SKM-1 treated with dmso at 0.1 percent for 144 hours (cell line): ENCODE measurements at regions not wholly inside any gene's neighbourhood (a gene's known extent, or its start where the extent isn't known, plus 50 kb on each side); places are given as distances from the start of the nearest gene placed in this dataset.
A peak's percentile ranks its signal among the peaks of the same experiment; 100 is the strongest.

Source experiments
- DNase-seq: peaks from one replicate; lab custom pipeline; 2025; ENCODE audit not compliant: unreplicated experiment; lab: John Stamatoyannopoulos, UW

DNA sequence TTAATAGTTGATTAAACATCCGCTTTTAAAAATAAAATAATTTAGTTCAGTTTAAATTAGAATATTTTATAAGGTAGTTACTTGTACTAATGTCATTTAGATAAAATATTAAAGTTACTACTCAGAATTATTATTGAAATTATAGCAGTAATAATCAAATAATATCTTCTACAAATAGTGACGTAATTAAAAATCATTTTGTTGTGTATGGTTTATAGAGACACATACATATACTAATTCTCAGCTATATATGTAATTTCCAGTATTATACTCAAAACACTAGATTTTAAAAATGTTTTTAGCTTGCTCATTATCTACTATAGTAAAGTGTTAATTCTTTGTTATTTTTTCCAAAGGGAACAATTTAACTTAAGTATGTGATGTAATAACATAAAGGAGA lies 435.2 kb upstream of the MANEA start:
- DNase-seq = no peak

DNA sequence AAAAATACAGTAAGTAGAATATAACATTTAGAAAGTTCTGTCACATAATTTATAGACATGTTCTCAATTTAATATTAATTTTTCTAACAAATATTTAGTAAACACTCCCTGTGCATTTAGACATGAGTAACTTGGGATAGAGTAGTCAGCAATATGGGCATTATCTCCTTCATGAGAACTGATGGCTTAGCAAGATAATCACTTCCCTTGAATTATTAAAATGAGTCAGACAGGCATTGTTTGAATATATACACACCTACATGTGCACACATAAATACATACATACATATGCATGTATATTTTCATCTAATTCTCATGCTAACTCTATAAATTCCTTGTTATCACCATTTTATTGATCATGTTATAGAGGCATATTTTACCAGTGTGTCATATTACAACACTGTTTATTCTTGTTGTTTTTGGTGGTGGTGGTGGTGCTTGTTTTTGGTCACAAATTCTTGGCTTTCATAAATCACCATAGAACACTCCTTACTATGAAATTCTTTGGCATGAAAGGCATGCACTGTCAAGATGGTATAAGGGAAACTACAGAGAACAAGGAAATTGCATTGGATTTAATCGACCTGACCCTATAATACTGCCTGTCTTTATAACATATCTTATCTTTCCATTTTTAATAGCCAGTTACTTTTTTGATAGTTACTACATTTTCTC lies 434.5 kb upstream of the MANEA start:
- DNase-seq = no peak

DNA sequence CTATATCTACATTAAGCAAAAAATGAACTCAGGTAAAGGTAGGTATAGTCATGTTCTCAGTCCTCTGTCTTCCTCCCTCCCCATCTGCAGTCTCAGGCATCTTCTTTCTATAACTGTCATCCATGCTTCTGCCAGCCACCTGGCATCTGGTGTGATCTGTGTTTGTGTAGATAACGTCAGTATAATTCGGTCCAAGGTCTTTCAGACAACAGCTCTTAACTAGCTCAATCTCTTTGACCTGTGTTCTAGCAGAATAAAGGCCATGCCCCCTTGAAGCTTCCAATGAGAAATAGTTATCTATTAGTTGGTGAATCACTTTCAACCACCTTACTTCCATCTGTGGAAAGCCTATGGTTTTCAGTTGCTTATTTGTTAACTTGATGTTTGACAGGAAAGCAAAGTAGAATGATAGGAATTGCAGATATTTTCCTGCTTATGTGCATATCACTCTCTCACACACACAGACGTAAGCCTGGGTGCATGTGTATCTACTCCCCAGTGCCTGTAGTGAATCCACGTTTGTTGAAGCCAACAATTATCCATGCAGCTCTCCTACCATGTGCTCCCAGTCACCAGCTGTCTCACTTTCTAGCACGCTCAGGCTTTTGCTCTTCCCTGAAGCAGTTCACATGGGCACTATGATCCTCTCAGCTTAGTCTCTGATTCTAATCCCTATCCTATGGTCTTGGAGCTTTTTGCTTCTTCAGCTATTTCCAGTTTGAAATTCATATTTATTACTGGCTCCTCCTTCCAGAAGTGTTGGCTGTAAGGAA lies 433.7 kb upstream of the MANEA start:
- DNase-seq = no peak

DNA sequence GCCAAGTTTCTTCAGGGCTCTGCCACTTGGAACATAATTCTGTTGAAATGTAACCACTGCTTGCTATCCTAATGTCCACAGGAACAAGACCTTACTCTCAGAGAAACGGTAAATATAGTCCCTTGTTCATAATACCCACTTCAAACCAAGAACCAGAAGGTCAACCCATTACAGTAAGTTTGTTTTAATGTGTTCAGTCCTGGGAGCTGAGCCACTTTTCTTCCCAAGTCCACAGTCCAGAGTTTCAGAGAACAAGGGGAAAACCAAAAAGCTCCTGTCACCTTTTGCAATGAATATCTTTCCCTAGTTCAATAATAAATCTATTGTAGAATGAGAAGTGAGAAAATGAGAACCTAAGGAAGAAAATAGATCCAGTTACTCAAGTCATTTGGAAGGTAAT lies 431.9 kb upstream of the MANEA start:
- DNase-seq = no peak

DNA sequence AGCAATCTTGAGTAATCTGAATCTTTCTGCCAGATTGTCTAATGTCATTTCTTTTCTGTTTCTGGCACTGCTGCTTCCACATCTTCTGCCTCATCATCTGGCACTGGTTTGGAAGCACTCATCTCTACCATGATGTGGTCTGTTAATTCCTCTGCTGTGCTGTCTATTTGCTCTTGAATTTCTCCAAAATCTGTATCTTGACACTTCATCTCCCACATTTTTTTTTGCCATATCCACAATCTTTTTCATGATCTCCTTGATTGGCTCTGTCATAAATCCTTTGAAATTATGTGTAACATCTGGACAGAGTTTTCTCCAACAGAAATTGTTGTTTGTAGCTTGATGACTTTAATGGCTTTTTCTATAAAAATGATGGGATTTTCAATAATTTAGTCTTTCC lies 417.8 kb upstream of the MANEA start:
- DNase-seq = no peak

DNA sequence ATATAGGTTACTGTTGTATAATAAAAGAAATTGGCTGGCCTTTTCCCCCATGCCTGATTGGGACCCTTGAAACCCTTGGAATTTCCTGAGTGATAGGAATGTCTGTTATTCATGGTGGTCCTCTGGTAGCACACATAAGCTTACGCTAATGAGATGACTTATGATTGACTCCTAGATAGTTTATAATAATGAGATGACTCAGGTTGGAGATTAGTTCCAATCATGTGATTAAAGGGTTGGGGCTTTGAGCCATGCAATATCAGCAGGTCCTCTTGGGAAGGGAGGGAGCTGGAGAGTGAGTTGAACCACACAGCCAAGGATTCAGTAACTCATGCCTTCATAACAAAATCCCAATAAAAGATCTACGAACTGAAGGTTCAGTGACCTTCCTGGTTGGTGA lies 407.6 kb upstream of the MANEA start:
- no peak for DNase-seq

DNA sequence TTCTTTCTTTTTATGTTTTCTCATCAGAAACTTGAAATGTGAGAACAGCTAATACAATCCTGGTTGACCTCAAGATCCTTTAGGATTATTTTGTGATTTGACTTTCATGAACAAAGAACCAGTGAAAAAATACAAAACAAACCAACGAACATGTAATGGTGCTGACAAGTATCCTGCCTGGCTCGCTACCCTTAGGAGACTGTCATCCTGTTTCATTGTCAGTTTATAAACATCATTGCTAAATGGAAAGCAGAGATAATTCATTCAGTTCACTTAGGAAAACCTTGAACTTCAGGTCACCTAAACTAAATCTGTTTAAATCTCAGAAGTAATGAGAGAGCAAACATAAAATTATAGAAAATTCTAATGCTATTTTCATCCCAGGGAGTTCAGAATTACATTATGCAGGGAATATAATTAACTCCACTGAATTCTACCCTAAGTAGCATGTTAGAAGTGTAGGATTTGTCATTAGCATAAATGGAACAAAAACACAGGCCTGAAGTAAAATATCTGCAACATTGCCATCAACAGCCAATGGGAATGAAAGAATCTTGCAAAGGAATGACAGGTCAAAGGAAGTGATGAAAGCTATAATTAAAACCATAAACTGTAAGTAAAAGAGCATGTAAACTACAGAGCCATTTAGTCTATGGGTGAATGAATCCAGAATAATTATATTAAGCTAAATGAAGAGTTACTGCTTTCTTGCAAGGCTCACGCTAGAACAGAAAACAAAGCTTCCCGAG lies 401.2 kb upstream of the MANEA start:
- no peak for DNase-seq

DNA sequence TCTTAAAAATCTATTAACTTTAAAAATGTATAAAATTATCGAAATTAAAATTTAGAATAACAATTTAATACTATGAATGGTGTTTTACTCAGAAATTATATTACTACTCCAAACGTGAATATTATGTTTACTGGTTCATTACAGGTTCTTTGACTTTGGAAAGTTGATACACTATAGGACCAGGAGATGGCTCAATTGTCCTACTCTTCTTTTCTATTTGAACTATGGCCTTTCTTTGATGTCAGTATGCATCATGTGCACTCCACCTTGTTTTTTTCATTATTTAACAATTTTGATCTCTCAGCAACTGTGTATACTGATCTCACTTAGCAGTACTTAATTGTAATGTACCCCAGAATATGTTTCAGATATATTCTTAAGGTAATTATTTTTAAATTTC lies 391.5 kb upstream of the MANEA start:
- no peak for DNase-seq

DNA sequence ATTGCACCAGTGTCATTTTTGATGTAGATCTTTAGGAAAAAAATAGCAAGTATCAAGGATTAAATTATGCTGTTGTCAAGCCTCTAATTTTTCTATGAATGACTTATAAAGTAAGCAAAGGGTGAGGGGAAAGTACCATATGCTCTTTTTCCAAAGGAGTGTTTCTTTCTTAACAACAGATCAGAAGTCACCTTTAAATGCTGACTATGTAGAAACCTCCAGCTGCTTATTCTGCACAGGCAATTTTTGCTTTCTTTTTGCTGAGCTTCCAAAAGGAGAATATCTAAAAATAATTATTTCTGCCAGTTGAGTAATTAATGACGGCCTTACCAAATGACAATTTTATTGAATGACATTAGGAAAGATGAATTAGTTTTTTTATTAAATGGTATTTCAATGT lies 390.6 kb upstream of the MANEA start:
- DNase-seq = no peak

DNA sequence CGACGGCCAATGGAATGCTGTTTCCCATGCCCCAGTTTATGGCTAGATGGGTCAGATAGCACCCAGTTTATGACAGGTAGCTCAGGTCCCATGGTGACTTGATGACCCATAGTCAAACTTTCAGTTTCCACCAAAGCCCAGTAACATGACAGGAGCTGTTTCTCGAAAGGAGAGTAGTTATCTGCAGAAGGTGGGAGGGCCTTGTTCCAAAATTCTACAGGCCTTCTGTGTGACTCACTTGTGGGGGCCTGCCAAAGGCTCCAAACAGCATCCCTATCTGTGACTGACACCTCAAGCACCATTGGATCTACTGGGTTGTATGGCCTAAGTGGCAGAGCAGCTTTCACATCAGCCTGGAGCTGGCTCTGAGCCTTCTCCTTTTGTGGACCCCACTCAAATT lies 379.7 kb upstream of the MANEA start:
- DNase-seq = no peak

DNA sequence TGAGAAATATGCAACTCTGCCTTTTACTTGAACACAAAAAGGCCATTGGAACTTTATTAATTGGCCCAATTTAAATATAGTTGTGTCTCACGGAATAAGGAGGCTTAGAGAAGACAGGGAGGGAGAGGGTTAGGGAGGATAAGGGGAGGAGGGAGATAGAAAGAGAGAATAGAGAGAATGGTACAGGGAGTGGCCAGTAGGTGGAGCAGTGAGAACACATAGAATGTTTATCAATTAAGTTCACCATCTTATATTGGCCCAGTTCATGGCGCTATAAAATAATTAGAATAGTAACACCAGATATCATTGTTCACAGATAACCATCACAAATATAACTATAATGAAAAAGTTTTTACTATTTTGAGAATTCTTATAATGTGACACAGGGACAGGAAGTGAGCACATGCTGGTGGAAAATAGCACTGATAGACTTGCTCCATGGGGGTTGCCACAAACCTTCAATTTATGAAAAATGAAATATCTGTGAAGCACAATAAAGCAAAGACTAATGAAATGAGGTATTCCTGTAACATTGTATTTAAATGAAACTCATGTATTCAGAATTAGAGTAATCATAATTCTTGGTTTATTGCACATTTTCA lies 374.1 kb upstream of the MANEA start:
- DNase-seq = peak; percentile 13

DNA sequence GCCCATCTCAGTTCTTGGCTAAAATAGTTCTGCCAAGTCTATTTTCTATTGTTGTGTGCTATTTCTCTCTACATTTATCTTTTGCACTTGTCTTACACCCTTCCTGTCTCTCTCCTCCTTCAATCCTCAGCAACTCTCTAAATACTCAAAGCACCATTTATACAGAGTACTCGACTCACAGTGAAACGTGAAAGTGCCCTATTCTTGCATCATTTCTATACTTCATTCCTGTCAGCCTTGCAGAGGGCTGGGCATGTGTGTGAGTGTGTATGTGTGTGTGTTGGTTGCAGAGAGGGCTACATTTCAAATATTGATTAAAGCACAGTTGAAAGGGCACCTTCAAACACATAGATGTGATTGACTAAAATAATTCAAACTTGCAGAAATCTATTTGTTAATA lies 373.2 kb upstream of the MANEA start:
- no peak for DNase-seq

DNA sequence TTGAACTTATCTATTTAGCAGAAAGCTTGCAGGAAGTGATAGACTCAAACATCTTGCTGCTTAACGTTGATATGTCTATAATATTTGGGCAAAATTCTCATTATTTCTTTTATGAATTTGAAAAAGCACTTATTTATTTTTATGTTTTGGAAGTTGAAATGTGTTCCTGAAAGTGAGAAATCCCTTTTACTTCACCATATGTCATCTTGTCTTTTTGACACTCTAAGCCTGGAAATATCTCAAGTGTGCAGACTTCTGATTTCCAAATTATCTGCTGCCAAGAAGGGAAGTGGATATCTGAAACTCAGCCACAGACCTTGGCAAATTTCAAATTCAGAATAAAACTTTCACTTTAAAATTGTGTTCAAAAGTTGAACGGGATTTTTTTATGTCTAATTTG lies 368.7 kb upstream of the MANEA start:
- DNase-seq = no peak

DNA sequence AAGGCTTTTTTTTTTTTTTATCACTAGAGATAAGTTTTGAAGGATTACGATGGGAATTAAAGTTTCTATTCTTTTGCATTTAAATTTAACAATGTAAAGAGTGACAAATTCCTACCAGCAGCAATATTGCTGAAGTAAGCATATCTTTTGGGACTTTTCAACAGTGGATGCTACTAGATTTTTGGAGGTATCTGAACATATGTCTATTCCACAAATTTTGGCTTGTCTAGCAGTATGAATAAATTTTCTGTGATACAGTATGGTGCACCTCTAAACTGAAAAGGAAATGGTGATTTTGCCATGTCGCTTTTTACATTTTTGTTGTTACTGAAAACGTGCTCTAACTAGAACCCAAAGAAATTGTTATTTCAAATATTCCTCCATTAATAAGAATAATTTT lies 368.3 kb upstream of the MANEA start:
- DNase-seq = no peak

DNA sequence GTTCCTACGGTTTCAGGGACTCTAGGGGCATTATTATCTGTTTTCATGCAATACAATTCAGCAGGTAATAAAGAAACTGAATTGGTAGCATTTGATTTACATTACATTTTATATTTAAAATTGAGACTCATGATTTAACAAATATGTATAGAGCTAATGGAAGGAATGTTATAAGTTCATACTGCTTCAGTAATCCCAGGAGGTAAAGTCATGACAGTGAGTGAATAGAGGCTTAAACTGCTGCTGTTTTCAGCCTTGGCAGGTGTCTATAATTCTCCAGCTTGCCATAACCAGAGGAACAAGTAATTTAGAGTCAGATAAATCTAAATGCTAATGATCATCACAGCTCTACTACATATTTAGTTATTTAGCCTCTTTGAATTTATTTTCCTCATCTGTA lies 360.8 kb upstream of the MANEA start:
- DNase-seq = no peak

DNA sequence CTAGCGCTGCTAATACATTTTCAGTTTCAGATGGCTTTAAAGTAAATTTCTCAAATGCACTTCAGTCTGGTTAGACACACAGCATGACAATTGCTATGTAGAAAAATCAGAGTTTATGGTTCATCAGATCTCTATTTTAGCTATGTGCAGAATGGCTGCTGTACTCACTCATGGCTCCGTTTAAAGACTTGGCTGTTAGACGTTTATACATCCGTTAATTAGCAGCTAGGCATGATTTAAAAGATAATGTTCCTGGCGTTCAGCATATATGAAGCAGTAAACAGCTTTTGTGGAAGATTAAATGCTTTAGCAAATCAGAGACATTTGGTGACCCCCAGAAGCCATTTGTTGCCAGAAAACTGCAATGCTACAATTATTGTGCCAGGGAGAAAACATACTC lies 350.0 kb upstream of the MANEA start:
- DNase-seq = no peak

DNA sequence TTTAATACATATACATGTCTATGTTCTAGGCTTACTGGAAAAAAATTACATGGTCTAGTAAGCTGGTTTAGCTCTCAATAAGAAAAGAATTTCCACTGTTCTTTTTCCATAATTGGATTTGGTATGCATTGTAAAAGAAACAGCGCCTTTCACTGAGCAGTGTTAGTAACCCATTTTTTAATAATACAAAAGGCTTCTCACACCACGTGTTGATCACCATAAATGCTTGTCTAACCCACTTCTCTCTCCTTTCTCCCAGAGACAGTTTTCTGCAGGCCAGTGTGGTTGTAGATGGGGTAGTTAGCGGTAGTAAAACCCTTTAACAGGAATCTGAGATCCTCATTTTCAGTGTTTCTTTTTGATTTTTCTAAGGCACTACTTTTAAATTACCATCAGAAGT lies 348.7 kb upstream of the MANEA start:
- DNase-seq = no peak

DNA sequence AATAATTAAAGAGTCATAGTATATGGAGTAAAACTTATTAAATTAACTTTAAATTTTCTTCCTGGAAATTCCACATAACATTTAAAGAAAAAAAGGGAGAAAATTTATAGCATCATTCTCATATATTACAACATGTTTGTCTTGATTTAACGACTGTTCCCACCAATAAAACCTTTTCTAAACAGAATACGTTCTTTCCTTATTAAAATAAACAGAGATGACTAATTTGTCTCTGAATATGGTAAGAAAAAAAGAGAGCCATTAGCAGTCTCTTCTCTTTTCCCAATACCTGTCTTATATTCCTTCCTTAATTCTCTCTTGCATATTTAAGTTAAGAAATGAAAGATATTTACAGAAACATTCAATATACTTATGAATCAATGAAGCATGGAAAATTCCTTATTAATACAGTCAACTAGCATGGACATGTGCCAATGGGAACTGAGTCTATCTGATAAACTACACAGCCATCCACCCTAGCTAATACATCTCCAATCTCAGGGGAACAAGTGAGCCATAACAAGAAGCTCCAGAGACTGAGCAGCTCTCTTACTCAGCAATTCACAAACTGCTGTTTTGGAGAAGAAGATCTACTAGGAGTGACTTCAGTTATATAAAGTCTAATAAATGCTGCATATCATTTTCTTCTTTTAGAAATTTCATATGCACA lies 347.1 kb upstream of the MANEA start:
- DNase-seq = no peak

DNA sequence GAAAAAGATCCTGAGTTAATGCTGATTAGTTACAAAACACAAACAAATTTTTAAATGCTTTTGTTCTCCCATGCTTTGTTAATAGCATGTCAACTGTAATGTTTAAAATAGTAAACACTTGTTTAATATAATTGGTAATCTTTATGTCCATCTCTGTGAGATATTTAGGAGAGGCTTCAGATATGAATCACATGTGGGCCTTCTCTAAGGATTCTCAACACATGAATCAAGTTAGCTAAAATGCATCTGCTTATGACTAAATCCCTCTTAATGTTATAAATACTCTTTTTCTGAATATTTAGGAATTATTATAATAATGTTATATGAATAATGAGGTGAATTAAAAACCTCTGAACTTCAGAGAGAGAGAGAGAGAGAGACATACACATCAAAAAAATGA lies 345.9 kb upstream of the MANEA start:
- DNase-seq = no peak

DNA sequence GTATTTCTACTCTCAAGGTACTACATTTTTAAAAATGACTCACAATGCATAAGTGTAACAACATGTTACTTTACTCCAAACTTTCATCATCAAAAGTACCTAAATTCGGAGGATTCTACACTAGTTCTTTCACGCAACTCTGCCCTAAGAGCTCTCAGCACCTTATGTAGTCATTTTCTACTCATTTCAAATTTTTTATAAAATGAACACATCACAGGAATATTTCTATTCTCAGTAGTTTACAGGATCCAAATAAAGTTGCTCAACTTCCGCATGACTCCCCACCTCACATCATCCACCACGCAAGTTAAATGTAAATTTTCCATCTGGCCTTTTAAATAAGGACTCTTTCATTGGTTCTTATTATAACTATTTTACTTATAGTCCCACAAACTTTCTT lies 344.9 kb upstream of the MANEA start:
- DNase-seq = no peak

DNA sequence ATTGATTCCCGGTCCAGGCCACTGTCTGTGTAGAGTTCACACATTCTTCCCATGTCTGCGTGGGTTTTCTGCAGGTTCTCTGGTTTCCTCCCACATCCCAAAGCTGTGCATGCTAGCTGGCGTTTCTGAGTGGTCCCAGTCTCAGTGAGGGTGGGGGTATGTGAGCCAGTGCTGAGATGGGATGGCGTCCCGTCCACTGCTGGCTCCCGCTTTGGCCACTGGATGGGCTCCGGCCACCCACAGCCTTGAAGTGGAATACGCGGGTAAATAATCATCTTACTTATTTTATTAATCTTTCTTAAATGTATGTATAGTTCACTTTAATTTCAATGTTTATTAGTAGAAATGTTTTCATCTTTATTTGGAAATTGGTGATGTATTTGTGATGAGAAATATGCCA lies 343.5 kb upstream of the MANEA start:
- DNase-seq = no peak
